ENCODE measurements at regions not wholly inside any gene's neighbourhood (a gene's known extent, or its start where the extent isn't known, plus 50 kb on each side); places are given as distances from the start of the nearest gene placed in this dataset.
"Not testable (repeated sequence)": the region's sequence is repeated elsewhere in the genome, so short reads cannot be mapped to it uniquely, and the experiment has no call there.

DNA sequence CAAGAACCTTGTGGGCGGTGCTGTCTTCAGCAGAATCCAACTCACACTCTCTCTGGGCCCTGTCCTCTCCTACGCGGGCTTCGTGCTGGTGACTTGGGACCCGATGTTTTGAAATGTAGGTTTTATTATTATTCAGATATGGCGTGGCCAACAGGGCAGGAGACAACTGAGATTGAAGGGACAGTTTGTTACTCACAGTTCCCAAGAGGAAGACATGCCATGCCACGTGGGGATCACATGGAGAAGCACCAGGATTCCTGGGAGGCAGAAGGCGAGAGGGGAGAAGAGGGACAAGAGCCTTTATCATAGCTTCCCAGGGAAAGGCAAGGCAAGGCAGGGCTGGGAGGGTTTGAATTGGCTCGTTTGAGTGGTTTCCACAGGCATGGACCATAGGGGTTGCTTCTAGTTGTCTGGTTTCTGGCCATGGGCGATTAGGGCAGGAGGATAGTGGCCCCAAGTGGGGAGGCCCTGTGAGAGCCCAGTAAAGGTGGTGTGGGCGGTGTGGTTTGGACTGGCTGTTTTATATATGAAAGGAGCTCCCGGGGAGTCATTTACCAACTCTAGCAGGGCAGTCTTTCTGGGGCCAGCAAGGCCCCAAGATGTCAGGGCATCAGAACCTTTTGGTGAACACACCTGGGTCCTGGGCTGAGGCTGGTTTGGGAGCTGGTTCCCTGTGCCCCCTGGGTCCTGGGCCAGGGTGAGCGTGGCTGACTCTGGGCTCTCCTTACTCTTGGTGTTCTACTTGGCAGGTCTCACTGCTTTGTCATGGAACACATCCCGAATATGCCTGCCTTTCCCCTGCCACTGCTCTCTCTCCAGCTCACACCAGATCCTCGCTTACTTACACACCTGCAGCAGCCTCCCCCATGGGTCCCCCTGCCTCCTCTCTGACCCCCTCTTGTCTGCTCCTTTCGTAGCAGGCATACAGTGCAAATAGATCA is 94.0 kb upstream of the ZNF536 start:
- no peak for DNase-seq

DNA sequence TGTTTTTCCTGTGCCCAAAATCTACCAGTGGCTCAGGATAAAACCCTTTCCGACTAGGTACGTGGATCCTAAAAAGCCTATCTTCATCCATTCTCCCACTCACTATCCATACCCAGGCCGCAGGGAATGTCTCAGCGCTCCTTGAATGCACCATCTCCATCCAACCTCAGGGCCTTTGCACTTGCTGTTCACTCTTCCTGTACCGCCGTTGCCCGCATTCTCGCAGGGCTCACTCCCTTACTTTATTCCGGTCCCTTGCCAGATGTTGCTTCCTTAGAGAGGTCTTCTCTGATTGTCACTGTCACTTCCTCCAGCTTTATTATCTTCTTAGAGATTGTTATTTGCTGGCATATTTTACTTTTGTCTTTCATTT is 93.3 kb upstream of the ZNF536 start:
- DNase-seq = no peak

DNA sequence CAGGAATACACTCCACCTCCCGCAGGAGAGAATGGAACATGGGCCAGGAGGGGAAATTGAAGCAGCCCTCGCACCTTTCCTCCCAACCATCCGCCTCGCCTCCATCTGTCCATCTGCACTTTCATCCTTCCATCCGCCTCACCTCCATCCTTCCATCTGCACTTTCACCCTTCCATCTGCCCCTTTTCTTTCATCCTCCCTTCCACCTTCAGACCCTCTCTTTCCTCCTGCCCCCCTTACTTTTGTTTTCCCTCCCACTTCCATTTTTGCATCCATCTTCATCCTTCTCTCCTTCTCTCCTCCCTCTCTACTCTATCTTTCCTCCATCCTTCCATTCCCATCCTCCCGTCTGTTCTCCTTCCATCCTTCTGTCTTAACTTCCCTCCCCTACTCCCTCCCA is 92.2 kb upstream of the ZNF536 start:
- no peak for DNase-seq

DNA sequence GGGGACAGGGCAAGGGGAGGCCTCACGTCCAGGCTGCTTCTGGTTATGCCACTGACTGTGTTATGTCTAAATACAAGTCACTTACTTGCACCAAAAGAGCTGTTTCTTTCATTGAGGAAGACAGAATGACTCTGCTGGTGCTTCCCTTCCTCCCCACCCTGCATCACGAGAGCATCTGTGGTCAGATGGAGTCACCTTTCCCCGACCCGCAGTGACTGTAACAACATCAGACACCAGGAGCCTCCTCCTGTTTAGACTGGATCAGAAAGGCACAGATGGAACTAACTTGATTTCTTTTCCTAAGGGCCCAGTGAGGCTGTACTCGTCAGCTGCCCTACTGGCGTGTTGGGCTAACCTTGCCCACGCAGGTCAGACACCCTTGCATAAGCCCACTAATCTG is 90.3 kb upstream of the ZNF536 start:
- DNase-seq = no peak

DNA sequence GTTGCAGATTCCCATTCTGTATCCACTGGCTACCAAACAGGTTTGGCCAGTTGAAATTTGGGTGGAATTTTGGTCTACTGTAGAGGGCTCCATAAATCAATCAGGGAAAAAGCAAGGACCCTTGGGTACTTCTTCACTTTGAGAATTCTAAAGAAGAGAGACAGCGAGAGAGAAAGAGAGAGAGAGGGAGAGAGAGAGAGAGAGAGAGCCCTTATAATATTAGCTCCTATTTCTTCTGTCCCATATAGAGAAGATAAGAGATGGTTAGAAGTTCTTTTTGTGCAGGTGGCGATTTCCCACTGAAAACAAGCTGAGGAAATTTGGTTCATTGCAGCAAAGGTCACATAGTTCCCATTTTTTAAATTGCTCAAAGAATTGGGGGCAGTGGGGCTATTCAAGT is 88.6 kb upstream of the ZNF536 start:
- no peak for DNase-seq

DNA sequence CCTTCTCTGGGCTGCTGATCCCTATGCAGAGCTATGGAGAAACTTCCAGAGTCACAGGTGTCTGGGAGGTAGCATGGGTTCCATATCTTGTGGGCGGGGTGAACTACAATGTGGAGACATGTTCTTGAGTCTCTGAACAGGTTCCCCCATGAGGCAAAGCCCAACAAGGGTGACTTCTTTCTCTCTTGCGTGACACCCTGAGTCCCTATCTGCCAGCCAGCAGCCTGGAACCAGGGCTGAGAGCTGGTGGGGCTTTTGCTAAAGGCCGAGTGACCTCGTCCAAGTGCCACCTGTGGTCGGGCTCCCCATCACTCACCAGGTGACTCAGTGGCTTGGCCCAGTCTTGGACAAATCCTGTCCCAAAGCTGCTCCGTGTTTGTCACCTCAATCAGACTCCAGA is 88.0 kb upstream of the ZNF536 start:
- DNase-seq = no peak

DNA sequence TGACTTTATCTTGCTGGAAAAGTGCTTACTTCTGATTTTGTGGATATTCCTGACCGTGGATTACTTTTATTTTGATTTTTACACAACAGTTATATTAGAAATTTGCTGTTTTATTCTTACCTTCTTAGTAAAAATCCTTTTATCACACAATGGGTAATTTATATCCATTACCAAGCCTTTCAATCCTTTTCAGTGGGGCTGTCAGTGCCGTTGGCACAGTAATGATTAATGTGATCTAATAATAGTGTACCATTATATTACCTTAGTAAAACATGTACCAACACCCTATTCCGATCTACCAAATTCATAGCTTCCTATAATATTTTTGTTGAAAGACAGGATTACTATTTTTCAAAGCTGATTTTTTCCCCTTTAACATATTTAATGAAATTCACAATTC is 87.3 kb upstream of the ZNF536 start:
- no peak for DNase-seq

DNA sequence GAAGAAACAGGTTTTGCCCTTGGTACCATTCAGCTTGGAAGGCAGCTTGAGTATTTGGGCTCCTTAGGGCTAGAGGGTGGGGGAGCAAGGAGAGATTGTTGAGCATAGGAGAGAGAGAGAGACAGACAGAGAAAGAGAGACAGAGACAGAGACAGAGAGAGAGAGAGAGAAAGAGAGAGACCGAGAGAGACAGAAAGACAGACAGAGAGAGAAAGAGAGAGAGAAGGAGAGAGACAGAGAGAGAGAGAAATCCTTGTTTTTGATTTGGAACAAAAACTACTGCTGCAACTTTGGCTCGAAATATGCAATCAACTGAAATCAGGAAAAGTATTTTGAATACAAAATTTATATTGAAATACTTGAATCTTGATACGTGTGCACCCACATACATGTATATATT is 85.8 kb upstream of the ZNF536 start:
- DNase-seq = no peak

DNA sequence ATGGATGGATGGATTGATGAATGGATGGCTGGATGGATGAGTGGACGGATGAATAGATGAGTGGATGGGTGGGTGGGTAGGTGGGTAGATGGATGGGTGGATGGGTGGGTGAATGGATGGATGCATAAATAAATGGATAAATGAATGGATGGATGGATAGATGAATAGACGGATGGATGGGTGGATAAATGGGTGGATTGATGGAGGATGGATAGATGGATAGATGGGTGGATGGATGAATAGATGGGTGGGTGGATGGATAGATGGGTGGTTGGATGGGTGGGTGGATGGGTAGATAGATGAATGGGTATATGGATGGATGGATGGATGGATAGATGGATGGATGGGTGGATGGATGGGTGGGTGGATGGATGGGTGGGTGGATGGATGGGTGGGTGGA is 84.9 kb upstream of the ZNF536 start:
- no peak for DNase-seq

DNA sequence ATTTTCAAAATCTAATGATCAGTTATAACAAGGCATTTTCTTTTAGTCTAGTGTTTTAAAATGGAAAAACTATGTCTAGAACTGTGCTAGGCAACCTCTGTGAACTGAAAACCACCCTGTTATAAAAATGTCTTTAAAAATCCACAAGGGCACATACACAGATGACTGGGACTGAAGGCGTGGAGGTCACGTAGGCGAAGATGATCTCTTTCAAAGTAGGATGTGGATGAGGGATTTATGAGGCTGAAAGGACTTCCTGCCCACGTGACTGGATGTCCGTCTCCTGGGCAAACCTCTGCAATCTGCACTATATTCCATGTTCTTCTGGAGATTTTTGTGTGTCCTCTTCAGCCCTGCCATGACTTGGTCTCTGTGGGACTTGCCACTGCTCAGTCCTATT is 84.2 kb upstream of the ZNF536 start:
- no peak for DNase-seq

DNA sequence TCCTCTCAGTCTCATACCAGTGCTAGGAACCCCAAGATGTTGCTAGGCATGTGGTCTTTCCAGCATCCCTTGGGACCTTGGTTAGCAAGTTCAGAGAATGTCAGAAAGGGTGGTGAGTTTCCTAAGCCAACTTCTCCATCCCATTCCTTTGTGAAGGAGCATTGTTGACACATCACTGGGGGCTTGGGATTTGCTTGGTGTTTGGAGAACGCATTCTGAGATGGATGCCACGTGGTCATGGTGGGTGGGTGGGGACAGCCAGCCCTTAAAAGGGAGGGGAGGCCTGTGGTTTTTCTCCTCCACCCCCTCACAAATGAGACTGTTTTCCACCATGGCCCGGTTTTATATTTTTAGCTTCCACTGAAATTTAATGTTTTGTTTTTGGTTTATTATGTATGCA is 83.3 kb upstream of the ZNF536 start:
- no peak for DNase-seq

DNA sequence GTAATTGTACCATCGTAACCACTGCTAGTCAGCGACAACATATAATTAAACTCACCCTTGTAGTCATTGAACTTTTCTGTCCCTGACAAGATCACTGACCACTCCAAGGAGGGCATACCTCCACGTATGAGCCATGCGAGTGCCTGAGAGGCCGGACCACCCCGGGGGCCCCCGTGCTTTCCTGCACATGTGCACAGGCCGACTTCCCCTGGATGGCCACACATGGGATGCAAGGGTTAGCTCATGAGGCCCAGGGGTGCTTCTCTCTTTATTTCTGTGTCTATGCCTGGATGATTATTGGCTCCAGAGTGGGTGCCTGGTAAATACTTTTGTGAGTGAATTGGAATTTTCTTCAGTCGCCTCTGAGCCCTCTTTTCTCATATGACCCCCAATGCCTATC is 82.8 kb upstream of the ZNF536 start:
- no peak for DNase-seq

DNA sequence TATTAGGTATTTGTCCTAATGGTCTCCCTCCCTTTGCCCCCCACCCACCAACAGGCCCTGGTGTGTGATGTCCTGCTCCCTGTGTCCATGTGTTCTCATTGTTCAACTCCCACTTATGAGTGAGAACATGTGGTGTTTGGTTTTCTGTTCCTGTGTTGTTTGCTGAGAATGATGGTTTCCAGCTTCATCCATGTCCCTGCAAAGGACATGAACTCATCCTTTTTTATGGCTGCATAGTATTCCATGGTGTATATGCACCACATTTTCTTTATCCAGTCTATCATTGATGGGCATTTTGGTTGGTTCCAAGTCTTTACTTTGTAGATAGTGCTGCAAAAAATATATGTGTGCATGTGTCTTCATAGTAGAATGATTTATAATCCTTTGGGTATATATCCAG is 81.4 kb upstream of the ZNF536 start:
- not testable (repeated sequence) for DNase-seq

DNA sequence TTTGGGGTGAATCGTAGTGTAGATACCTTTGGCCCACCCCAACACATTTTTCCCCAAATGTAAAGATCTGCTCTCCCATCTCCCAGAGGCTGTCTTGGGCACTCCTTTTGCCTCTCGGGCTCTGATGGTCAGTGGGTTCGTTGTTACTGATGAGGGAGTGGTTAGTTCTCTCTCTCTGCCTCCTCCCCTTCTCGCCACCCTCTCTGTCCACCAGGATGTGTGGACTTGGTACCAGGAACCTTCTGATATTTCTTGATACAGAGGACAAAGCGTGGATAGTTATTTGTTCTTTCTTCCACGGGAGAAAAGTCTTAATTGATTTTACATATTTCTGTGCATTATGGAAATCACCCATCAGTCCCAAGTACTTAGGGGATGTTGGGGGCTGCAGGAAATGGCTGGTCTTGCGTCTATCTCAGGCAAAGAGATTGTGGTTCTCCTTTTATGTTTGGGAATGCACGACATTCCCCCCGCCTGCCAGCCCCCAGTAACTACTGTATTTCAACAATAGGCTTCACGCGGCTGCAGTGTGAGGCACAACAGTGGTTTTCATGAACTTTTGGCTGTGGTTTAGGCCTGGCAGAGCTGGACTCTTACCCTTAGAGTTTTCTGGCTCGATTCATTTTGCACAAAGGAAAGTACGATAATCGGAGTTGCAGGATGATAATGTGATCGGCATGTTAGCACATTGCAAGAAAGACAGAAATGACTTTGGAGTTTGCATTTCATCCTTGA is 79.0 kb upstream of the ZNF536 start:
- DNase-seq = no peak

DNA sequence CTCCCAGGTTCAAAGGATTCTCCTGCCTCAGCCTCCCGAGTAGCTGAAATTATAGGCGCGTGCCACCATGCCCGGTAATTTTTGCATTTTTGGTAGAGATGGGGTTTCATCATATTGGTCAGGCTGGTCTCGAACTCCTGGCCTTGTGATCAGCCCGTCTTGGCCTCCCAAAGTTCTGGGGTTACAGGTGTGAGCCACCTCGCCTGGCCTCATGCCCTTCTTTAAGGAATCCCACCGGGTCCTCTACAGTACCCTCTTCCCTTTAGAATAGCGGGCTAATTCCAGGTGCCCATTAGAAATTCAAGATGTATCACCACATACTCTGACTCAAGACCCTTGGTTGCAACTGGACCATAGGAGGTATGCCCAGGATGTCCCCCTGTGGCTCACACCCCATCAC is 74.2 kb upstream of the ZNF536 start:
- DNase-seq = no peak

DNA sequence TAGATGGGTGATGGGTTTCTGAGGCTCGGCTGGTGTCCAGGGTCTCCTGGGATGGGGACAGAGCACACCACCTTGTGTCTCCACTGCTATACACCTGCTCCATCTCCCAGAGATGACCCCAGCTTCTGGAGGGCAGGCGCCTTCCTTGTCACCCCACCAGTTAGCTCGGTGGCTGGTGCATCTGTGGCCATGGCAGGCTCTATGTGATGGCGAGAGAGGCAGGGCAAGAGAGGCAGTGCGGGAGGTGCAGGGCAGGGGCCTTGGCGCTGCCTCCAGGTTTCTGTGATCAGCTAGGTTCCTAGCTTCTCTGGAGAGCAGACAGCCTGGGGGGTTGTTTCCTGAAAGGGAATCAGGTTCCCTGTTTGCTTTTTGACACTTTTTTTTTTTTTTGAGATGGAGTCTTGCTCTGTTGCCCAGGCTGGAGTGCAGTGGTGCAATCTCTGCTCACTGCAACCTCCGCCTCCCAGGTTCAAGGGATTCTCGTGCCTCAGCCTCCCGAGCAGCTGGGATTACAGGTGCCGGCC is 69.0 kb upstream of the ZNF536 start:
- DNase-seq = no peak

DNA sequence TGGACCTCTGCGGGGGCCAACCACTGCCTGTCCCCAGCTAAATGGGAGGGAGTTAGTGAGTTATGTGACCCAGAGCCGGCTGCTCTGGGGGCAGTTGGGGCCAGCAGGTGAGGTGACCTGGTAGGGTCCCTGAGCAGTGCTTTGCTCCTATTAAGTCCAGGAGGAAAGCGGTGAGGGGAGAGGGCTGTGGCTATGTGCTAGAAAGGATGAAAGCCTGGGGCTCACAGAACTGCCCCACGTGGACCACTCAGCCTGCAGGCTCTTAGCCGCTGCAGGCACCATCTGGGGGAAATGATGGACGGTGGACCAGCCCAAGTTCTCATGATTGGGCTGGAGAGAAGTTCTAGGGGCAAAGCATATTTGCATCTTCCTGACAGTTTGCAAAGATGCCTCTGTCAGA is 67.6 kb upstream of the ZNF536 start:
- DNase-seq = no peak

DNA sequence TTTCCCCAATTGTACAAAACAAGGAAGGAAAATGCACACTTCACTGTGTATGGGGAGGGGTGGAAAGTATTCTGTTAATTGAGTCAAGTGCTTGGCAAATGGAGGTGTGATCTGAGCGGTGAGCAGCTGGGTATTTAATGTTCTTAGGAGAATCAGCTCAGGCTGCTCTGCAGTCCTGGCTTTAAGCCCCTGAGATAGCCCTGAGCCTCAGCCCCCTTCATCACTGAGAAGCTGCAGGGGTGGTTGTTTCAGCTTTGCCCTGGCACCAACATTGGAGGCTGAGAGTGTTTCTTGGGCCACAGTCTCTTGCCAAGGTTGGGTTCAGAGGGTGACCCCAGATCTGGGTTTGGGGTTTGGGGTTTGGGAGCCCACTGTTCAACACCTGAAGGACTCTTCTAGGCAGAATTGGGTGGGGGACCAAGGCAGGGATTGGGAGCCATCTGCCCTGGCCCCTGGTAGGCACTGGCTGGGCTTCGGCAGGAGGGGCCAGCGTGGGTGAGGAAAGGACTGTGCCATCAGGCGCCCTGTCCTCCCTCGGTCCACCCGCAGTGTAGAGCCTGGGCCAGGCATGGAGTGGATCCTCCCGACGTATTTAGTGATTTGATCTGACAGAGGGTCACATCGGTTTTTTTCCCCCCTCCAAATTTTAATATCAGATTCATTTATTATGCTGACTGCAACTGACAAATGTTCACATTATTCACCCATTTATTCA is 66.7 kb upstream of the ZNF536 start:
- no peak for DNase-seq

DNA sequence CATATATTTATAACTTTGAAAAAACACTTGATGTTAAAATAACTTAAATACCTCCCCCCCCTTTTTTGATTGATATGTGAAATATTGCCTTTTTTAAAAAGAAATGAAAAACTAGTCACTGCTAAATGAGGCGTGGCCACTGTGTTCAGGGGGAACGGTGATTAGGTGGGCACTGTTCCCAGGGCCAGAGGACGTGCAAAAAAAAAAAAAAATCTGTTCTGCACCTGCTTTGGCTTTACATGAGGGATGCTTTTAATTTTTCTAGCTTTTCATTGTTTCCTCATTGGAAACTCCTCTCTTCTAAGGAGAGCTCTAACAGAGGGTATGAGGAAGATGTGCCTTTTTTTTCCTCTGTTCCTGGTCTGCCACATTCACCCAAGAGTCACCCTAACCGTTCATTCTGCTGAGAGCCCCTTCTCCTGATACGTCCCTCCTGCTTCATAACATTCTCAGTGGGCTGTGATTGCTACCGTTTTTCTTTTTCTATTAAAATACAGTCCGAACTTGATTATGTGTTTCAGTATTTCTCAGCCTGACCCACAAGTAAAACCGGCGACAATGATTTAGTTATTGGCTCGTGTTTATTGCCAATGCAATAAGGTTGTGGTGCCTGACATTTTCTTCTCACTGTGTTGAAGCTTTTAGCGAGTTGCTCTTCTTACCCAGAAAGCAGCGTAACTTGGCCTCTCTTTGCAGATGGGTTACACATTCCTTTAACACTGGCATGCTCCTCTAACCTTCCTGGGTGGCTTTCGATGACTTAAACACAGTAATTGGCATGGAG is 64.8 kb upstream of the ZNF536 start:
- DNase-seq = no peak

DNA sequence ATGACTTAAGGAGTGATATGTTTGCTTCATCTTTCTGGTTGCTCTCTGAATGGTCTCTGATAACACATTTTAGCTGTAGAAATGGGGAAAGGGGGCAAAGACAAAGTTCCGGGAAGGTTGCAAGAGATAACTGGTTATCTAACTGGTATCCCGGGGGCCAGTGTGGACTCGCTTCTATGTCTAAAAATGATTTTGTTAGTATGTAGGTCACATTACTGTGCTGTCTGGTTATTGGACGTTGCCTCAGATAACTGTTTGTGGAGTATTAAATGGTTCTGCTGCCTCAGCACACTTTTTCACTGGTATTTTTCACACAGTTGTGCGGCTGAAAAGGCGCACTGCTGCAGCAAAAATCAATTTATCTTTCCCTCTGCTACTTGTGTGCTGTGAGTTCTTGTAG is 63.0 kb upstream of the ZNF536 start:
- no peak for DNase-seq

DNA sequence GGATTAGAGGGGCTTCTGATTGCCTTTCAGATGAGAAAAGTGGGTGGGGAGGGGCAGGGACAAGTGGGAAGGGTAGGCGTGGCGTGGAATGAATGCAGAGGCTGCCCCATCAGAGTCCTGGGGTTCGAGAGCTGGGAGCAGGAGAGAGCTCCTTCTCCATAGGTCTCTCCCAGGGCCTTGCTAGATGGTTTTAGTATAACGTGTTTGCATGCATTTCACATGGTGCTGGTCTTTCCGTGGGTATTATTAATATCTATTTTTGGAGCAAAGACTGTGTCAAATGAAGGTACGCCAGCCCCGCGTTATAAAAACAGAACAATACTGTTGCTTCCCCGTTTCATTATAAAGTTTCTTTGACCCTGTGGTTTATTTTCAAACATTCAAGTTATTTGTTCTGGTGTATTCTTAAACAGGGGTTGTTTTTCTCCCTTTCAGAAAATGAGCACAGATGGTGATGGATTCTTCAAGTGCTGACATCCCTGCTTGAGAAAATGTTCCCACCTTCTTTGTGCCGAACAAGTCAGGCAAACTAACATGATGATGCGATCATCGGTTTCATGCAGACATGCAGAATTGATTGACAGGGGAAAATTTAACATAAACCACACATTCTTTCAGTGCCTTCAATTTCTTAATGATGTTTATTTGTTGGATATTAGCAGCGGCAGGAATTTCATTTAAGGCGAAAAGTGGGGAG is 62.1 kb upstream of the ZNF536 start:
- no peak for DNase-seq

All from hindlimb muscle (tissue), 1 donor.